HG03558 (cell line): ENCODE measurements at regions not wholly inside any gene's neighbourhood (a gene's known extent, or its start where the extent isn't known, plus 50 kb on each side); places are given as distances from the start of the nearest gene placed in this dataset.
"Not testable (repeated sequence)": the region's sequence is repeated elsewhere in the genome, so short reads cannot be mapped to it uniquely, and the experiment has no call there.

Experiments
- ATAC-seq: cut with Tn5 transposase; IDR thresholded peaks from one replicate; pipeline ENCODE4 v1.9.1; 2021; ENCODE audit warnings: moderate number of reproducible peaks; ENCODE audit not compliant: unreplicated experiment; ENCODE audit errors: extremely low read depth

GRCh38 chr3:78204977-78205376, 1165.1 kb downstream of the ROBO2 start:
- no peak for ATAC-seq

- no peak for ATAC-seq
These were observed 1181.4 kb downstream of the ROBO2 start for GRCh38 chr3:78221300-78221699.

- ATAC-seq, result no peak
These were observed 1181.9 kb downstream of the ROBO2 start for GRCh38 chr3:78221796-78222195.

GRCh38 chr3:78235841-78236240, 1195.9 kb downstream of the ROBO2 start:
- no peak for ATAC-seq

GRCh38 chr3:78238811-78239210, 1198.9 kb downstream of the ROBO2 start:
- ATAC-seq, result no peak

GRCh38 chr3:78242724-78243123, 1202.8 kb downstream of the ROBO2 start:
- ATAC-seq, result no peak

- no peak for ATAC-seq
These were observed 1204.2 kb downstream of the ROBO2 start for GRCh38 chr3:78244136-78244535.

- no peak for ATAC-seq
These were observed 1209.4 kb downstream of the ROBO2 start for GRCh38 chr3:78249294-78249693.

GRCh38 chr3:78253860-78254259, 1214.0 kb downstream of the ROBO2 start:
- no peak for ATAC-seq

- ATAC-seq, result no peak
These were observed 1215.5 kb downstream of the ROBO2 start for GRCh38 chr3:78255403-78255802.

GRCh38 chr3:78256123-78256522, 1216.2 kb downstream of the ROBO2 start:
- no peak for ATAC-seq

GRCh38 chr3:78257951-78258530, 1218.1 kb downstream of the ROBO2 start:
- ATAC-seq, result no peak

GRCh38 chr3:78258798-78259197, 1218.9 kb downstream of the ROBO2 start:
- no peak for ATAC-seq

GRCh38 chr3:78260388-78260787, 1220.5 kb downstream of the ROBO2 start:
- no peak for ATAC-seq

GRCh38 chr3:78266550-78266949, 1226.7 kb downstream of the ROBO2 start:
- ATAC-seq, result not testable (repeated sequence)

GRCh38 chr3:78267235-78267634, 1227.3 kb downstream of the ROBO2 start:
- no peak for ATAC-seq

GRCh38 chr3:78268087-78268486, 1228.2 kb downstream of the ROBO2 start:
- ATAC-seq, result no peak

GRCh38 chr3:78268716-78269668, 1229.1 kb downstream of the ROBO2 start:
- ATAC-seq, result no peak

- no peak for ATAC-seq
These were observed 1233.4 kb downstream of the ROBO2 start for GRCh38 chr3:78273326-78273725.

GRCh38 chr3:78274475-78275065, 1234.7 kb downstream of the ROBO2 start:
- ATAC-seq, result no peak

GRCh38 chr3:78275420-78275852, 1235.5 kb downstream of the ROBO2 start:
- no peak for ATAC-seq
